Motor neuron (in vitro differentiated cells): ENCODE measurements at regions not wholly inside any gene's neighbourhood (a gene's known extent, or its start where the extent isn't known, plus 50 kb on each side); places are given as distances from the start of the nearest gene placed in this dataset.

Experiments used
- ATAC-seq, 8 experiments: fragments of 200-7000 bp; cut with Tn5 transposase; replicated peaks in 6 of 8; 2 replicates each; pipeline ENCODE4 v1.8.0; 2021; ENCODE audit warnings: mild to moderate bottlenecking in 8 of 8, moderate library complexity in 8 of 8
- H3K27ac ChIP-seq, 2 donors: fragments of 250-450 bp; sonication (Bioruptor Pico); 2 replicates each; pipeline ENCODE4 v1.9.0; 2021; ENCODE audit warnings: antibody characterized with exemption in 2 of 2, mild to moderate bottlenecking in 2 of 2, moderate library complexity in 1 of 2
- H3K4me1 ChIP-seq, 2 donors: fragments of 250-450 bp; sonication (Bioruptor Pico); replicated peaks in 1 of 2; 2 replicates each; pipeline ENCODE4 v1.6.1; 2021; ENCODE audit warnings: antibody characterized with exemption in 2 of 2, mild to moderate bottlenecking in 2 of 2, moderate library complexity in 1 of 2
- H3K4me3 ChIP-seq, 5 donors: fragments of 250-450 bp; sonication (Bioruptor Pico); 2 replicates each; pipeline ENCODE4 v1.9.0; 2021; ENCODE audit warnings: antibody characterized with exemption in 5 of 5, mild to moderate bottlenecking in 5 of 5, moderate library complexity in 4 of 5
- WGBS, 10 experiments: fragments of 450-650 bp; shearing (Covaris generic); methylation state at CpG; one replicate each; pipeline ENCODE4 v1.0.0; 2022; 5-methylcytosine and 5-hydroxymethylcytosine counted together
- in situ Hi-C, 9 experiments: fragments of 400-800 bp; cut with MboI; loops; one replicate each; pipeline ENCODE4 v1.15.0; 2021; ENCODE audit warnings: low sequenced_read_pairs in 9 of 9, low pct_unique_long_range_greater_than_20kb in 2 of 9; ENCODE audit not compliant: unreplicated experiment in 9 of 9

DNA sequence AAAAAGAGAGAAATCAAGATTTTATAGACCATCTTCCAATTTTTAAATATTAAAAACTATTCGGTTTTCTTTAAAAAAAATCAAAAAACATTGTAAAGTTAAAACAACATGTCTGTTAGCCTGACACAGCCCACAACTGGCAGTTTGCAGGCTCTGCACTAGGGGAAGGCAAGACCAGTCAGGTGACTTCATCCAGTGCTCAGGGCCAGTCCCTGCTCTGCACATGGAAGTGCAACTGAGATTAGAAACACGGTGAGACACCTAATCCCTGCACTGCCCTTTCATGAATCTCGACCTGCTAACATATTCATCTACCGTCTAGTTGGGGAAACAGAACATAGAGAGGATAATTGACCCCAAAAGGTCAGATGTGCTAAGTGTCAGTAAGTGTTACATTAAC is 135.2 kb downstream of the BARD1 start:
- H3K4me3 ChIP-seq = no peak overlapping the region
- no peak overlapping the region for H3K27ac ChIP-seq
- peaks cover 0 to 11% of the 10 kb centered on the region in 2 donors for H3K4me1 ChIP-seq
- 4 to 96% (median 68%) methylated on average over 1 to 4 of the region's 4 CpGs; no CpG with 5 or more reads in 1 of the 10 experiments for WGBS, 10 experiments
- in situ Hi-C loops = no loop called here
- ATAC-seq = no peak

DNA sequence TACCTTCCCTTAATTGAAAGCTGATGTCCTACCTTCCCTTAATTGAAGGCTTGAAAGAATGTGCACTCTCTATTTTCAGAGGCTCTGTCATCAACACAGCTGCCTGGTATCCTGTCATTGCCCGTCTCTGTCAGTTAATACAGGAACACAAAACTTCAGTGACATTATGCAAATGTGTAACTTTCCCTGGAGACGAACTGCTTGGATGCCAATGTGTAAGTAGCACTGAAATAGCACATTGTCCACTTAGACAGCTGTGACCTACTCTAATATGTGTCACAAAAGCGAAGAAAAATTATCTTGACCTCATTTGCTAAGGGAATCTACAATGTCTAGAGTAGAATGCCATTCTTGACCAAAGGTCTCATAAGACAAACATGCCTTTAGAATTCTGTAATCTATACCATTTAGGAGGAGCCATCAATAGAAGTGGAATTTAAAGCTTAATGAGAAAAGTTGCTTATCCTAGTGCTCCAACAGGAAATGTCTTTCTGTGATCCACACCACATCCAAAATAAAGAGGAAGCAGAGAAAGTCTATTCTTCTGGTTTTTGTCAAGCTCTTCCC is 138.1 kb downstream of the BARD1 start:
- H3K27ac ChIP-seq = no peak overlapping the region
- in situ Hi-C loops = no loop called here
- 0 to 60% (median 10%) methylated on average over 1 to 3 of the region's 3 CpGs; no CpG with 5 or more reads in 1 of the 10 experiments for WGBS, 10 experiments
- H3K4me3 ChIP-seq = no peak overlapping the region
- ATAC-seq = peak in 5 of 8 experiments; percentile 44 to 86 (median 51)
- peaks cover 0 to 11% of the 10 kb centered on the region in 2 donors for H3K4me1 ChIP-seq

DNA sequence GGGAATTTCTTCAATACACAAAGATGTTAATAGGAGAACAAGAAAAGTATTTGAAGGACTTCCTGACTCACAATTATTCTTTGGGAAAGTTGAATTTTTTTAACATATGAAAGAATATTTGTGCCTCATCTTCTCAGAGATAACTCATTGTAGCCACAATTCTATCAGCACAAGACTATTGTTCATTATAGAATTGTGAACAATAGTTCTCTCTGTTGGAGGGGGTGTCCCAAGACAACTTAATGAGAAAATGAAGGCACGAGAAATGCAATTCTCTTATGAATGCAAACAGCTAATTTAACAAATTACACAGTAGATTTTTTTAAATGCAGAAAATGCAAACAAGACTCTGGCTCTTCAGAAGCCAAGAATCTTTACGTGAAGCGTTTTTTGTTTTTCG is 157.0 kb downstream of the BARD1 start:
- ATAC-seq = no peak
- no peaks in the 10 kb centered on the region for H3K4me1 ChIP-seq
- in situ Hi-C loops = no loop called here
- H3K4me3 ChIP-seq = no peak overlapping the region
- H3K27ac ChIP-seq = no peak overlapping the region
- whole genome bisulfite sequencing, 10 experiments = 38 to 100% (median 68%) methylated on average over 1 to 4 of the region's 4 CpGs; no CpG with 5 or more reads in 1 of the 10 experiments

DNA sequence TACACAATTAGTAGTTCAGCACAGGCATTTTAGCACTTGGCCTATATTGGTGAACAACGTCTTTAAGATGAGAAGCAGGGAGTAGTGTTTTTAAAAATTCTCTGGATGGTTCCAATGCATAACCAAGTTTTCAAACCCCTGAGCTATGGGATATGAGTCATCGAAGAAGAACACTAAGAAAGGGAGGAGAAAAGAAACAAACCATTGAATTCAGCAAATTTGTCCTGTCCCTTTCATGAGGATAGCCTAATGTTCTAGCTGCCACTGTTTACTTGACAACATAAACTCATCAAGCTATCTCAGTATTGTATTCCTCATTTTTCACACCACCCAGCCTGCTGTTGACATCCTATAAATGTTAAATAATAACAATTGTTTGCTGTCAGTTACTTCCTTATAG is 158.0 kb downstream of the BARD1 start:
- 0 to 100% (median 83%) methylated on average over 1 to 2 of the region's 2 CpGs; no CpG with 5 or more reads in 1 of the 10 experiments for WGBS, 10 experiments
- in situ Hi-C loops = no loop called here
- ATAC-seq = peak in 2 of 8 experiments; percentile 61 to 67
- no peaks in the 10 kb centered on the region for H3K4me1 ChIP-seq
- H3K27ac ChIP-seq = no peak overlapping the region
- H3K4me3 ChIP-seq = no peak overlapping the region

DNA sequence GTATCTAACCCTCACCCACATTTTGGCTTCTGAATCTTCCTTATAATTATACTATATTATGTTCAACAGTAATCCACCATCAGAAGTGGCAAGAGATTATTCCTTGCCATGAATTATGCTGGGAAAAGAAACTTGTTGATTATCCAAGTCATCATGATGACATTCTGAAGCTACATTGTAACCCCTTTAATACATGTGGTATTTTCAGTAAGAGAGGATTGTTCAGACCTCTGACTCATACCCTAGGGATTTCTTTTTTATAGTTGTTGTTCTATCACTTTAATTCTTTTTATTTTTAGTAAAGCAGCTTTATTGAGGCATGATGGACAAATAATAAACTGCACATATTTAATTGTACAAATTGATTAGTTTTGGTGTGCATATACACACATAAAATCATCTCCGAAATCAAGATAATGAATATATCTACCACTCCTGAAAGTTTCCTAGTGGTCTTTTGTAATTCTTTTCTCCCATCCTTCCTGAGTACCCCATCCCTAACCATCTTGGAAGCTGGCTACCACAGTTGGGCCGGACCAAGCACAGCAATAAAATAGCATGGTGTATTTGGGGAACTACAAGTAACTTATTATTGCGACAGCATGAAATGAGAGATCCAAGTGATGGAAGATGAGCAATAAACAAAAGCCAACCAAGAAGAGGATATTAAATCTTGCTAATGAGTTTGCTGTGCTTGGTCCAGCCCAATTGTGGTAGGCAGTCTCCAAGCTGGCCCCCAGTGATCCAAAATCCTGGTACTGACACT is 159.9 kb downstream of the BARD1 start:
- Histone ChIP-seq H3K27ac (no peak overlapping the region), H3K4me1 (no peaks in the 10 kb centered on the region), H3K4me3 (no peak overlapping the region)
- in situ Hi-C loops = no loop called here
- 25 to 100% (median 60%) methylated on average over 1 to 3 of the region's 3 CpGs; no CpG with 5 or more reads in 1 of the 10 experiments for WGBS, 10 experiments
- no peak for ATAC-seq

DNA sequence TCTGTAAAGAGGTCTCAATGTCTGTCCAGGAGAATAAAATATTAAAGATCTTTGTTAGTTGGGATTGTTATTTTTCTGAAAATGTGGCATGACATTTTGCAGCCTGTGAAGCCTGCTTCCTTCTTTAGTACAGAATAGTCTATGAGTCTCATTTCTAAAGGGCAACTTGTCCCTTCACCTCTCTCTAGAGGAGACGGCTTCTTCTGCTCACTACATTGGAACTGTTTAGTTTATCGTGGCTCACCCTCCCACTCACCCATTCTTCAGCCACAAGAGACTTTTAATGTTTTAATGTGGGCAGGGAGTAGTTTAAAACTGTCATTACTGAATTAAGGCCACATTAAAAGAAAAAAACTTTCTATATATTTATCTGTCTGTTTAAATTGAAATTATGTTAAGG is 161.0 kb downstream of the BARD1 start:
- WGBS, 10 experiments = 0 to 100% (median 80%) methylated on average over 1 to 2 of the region's 2 CpGs; no CpG with 5 or more reads in 1 of the 10 experiments
- no peak overlapping the region for H3K4me3 ChIP-seq
- in situ Hi-C loops = no loop called here
- ATAC-seq = no peak
- no peaks in the 10 kb centered on the region for H3K4me1 ChIP-seq
- H3K27ac ChIP-seq = no peak overlapping the region

DNA sequence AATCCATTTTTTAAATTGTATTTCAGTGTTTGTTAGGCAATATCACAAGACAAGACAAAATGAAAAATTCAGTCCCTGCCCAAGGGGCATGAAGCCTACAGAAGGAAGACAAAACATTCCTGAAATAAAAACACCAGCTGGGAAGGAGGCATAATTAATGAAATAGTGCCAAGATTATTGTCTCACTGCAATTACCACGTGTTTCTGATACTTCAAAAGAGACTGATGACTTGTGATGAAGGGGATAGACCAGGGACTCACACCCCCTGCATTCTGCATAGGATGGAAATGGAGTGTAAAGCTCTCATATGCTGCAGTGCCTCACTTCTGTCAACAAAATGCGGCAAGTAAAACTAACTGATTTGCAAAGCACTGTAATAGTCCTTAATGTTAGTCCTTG is 178.1 kb downstream of the BARD1 start:
- H3K4me1 ChIP-seq = no peaks in the 10 kb centered on the region
- in situ Hi-C loops = no loop called here
- H3K4me3 ChIP-seq = no peak overlapping the region
- no peak overlapping the region for H3K27ac ChIP-seq
- peak in 1 of 8 experiments; percentile 35 for ATAC-seq
- WGBS, 10 experiments = 0 to 67% (median 23%) methylated on average over 1 to 2 of the region's 2 CpGs; no CpG with 5 or more reads in 2 of the 10 experiments

DNA sequence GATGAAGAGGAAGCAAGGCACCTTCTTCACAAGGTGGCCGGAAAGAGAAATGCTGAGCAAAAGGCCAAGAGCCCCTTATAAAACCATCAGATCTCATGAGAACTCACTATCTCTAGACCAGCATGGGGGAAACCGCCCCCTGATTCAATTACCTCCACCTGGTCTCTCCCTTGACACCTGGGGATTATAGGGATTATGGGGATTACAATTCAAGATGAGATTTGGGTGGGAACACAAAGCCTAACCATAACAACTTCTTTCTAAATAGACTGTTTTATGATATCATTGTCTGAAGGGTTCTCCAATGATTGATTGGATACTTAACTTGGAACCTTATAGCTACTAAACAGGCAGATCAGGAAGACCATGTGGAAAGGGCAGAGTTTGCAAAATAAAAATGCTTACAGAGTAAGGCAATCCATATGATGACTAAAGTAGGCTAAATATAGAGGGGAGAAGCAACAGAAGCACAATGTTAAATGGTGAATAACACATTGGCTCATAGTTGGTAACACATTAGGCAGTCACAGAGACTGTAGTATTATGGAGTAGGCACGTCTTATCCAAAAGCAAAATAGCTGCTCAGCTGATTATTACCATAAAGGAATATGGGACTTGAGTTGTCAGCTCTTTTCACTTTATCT is 179.0 kb downstream of the BARD1 start:
- no peaks in the 10 kb centered on the region for H3K4me1 ChIP-seq
- no peak overlapping the region for H3K4me3 ChIP-seq
- in situ Hi-C loops = no loop called here
- H3K27ac ChIP-seq = no peak overlapping the region
- ATAC-seq = peak in 4 of 8 experiments; percentile 57 to 84 (median 76)
- 0 to 100% (median 73%) methylated on average over 1 to 3 of the region's 3 CpGs; no CpG with 5 or more reads in 2 of the 10 experiments for WGBS, 10 experiments

DNA sequence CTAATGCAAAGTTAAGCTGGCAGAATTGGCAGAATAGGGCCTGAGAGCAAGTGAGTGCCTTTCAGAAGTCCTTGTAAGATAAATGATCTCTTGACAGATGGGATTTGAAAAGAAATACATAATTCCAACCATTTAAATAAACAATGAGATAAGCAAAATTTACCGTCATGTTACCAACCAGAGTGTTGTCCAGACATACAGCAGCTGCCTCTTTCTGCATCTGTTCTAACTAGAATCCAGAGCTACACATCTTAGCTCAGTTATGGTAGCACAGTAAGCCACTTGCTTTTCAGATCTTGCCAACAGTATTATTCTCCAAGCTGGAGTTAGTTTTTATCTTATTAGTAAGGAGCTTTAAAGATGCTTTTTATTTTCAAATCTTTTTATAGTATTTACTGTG is 179.6 kb downstream of the BARD1 start:
- ATAC-seq = peak in 1 of 8 experiments; percentile 23
- WGBS, 10 experiments = 0 to 100% (median 85%) methylated on average over 1 of the region's 1 CpG; no CpG with 5 or more reads in 2 of the 10 experiments
- in situ Hi-C loops = no loop called here
- Histone ChIP-seq H3K4me3 (no peak overlapping the region), H3K27ac (no peak overlapping the region), H3K4me1 (no peaks in the 10 kb centered on the region)
